Motor neuron (in vitro differentiated cells): ENCODE measurements at regions not wholly inside any gene's neighbourhood (a gene's known extent, or its start where the extent isn't known, plus 50 kb on each side); places are given as distances from the start of the nearest gene placed in this dataset.

Source experiments
- ATAC-seq, 8 experiments: fragments of 200-7000 bp; cut with Tn5 transposase; replicated peaks in 6 of 8; 2 replicates each; pipeline ENCODE4 v1.8.0; 2021; ENCODE audit warnings: mild to moderate bottlenecking in 8 of 8, moderate library complexity in 8 of 8
- H3K27ac ChIP-seq, 2 donors: fragments of 250-450 bp; sonication (Bioruptor Pico); 2 replicates each; pipeline ENCODE4 v1.9.0; 2021; ENCODE audit warnings: antibody characterized with exemption in 2 of 2, mild to moderate bottlenecking in 2 of 2, moderate library complexity in 1 of 2
- H3K4me1 ChIP-seq, 2 donors: fragments of 250-450 bp; sonication (Bioruptor Pico); replicated peaks in 1 of 2; 2 replicates each; pipeline ENCODE4 v1.6.1; 2021; ENCODE audit warnings: antibody characterized with exemption in 2 of 2, mild to moderate bottlenecking in 2 of 2, moderate library complexity in 1 of 2
- H3K4me3 ChIP-seq, 5 donors: fragments of 250-450 bp; sonication (Bioruptor Pico); 2 replicates each; pipeline ENCODE4 v1.9.0; 2021; ENCODE audit warnings: antibody characterized with exemption in 5 of 5, mild to moderate bottlenecking in 5 of 5, moderate library complexity in 4 of 5
- WGBS, 10 experiments: fragments of 450-650 bp; shearing (Covaris generic); methylation state at CpG; one replicate each; pipeline ENCODE4 v1.0.0; 2022; 5-methylcytosine and 5-hydroxymethylcytosine counted together
- in situ Hi-C, 9 experiments: fragments of 400-800 bp; cut with MboI; loops; one replicate each; pipeline ENCODE4 v1.15.0; 2021; ENCODE audit warnings: low sequenced_read_pairs in 9 of 9, low pct_unique_long_range_greater_than_20kb in 2 of 9; ENCODE audit not compliant: unreplicated experiment in 9 of 9

DNA sequence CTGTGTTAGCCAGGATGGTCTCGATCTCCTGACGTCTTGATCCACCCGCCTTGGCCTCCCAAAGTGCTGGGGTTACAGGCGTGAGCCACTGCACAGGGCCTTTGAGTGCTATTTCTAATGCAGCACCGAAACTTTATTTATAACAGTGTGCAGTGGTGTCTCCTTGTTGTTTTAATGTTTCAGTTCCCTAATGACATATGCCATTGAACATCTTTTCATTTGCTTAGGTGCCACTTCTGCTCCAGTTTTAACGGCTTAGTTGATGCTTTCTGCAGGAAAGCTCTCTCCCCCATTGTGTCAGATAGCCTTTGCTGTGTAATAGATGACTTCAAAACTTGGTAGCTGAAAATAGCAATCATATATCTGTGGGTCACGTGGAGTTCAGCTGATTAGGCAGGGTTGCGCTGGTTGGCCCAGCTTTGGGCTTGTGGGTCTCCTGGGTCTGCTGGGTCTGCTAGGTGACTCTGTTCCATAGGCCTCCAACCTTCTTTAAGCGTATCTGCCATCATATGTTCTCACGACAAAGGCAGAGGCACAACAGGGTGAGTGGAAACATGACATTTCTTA is 76.4 kb upstream of the SHISA3 start:
- Histone ChIP-seq H3K27ac (no peak overlapping the region), H3K4me1 (no peaks in the 10 kb centered on the region), H3K4me3 (no peak overlapping the region)
- 0 to 93% (median 50%) methylated on average over 1 to 6 of the region's 10 CpGs; no CpG with 5 or more reads in 1 of the 10 experiments for WGBS, 10 experiments
- in situ Hi-C loops, result no loop called here
- ATAC-seq, result no peak

DNA sequence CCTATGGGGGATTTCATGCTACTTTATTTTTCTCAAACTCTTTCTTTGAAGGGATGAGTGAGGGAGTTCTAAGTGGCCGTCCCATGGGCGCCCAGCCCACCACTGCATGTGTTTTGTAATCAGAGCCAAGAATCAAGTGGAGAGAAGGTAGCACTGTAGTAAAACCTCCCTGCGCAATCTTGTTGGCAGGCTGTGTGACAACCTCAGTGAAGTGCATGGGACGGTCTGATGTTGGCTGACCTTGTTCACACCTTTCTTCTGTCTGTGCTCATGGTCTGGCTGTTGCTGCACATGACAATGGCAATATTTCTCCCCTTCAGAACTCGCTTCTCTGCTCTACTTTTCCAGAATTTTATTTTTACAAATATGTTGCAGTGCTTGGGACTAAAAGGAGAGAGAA is 71.2 kb upstream of the SHISA3 start:
- Histone ChIP-seq H3K4me1 (no peaks in the 10 kb centered on the region), H3K27ac (no peak overlapping the region), H3K4me3 (no peak overlapping the region)
- in situ Hi-C loops, result no loop called here
- 19 to 100% (median 95%) methylated on average over 1 to 5 of the region's 5 CpGs; no CpG with 5 or more reads in 1 of the 10 experiments for WGBS, 10 experiments
- ATAC-seq, result no peak

DNA sequence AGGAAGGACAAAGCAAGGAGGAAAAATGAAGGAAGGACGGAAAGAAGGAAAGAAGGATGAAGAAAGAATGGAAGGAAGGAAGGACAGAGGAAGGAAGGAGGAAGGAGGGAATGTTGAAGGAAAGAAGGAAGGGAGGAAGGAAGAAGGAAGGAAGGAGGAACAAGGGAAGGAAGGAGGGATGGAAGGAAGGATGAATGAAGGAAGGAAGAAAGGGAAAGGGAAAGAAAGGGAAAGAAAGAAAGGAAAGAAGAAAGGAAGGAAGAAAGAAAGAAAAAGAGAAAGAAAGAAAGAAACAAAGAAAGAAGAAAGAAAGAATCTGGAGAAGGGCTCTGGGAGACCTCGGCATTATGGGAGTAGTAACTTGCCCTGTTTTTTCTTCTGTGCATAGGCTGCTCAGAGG is 70.8 kb upstream of the SHISA3 start:
- Histone ChIP-seq H3K4me1 (no peaks in the 10 kb centered on the region), H3K27ac (no peak overlapping the region), H3K4me3 (no peak overlapping the region)
- in situ Hi-C loops, result no loop called here
- WGBS, 10 experiments, result 38 to 100% (median 81%) methylated on average over 1 to 2 of the region's 2 CpGs
- ATAC-seq, result no peak

DNA sequence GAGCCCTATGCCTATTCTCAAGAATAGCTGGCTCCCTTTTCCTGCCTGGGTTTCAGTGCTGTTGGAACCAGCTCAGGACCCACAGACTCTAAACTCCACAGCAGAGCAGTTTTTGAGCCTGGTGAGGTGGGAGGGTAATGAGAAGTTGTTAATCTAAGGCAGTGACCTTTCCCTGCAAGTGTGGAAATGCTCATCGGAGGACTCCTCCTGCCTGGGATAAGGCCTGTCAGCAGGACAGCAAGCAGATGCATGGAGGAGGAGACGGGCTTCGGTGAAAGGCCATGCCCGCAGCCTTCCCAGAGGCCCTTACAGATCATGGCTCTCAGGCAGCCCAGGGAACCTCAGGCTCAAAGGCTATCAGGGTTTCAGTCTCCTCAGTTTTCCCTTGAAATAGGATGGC is 70.0 kb upstream of the SHISA3 start:
- no peak overlapping the region for H3K4me3 ChIP-seq
- ATAC-seq, result no peak
- in situ Hi-C loops, result no loop called here

DNA sequence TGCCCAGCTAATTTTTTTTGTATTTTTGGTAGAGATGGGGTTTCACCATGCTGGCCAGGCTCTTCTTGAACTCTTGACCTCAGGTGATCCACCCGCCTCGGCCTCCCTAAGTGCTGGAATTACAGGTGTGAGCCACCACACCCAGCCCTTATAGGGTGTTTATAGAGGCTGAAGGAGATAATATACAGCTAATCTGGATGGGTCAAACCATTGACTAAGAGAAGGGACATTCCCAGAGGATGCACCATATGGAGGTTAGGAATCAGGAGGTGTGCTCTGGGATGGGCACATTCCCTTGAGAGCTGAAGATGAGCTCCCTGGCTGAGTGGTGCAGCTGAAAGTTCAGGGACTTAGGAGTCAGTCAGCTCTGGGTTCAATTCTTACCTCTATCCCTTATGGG is 68.3 kb upstream of the SHISA3 start:
- in situ Hi-C loops, result no loop called here
- Histone ChIP-seq H3K27ac (no peak overlapping the region), H3K4me1 (no peaks in the 10 kb centered on the region), H3K4me3 (no peak overlapping the region)
- 62 to 100% (median 94%) methylated on average over 1 to 2 of the region's 2 CpGs; no CpG with 5 or more reads in 5 of the 10 experiments for WGBS, 10 experiments
- ATAC-seq, result no peak

More for the DNA sequence above, 70.0 kb upstream of the SHISA3 start:
- H3K4me1 ChIP-seq, result no peaks in the 10 kb centered on the region
- WGBS, 10 experiments, result 0 to 61% (median 35%) methylated on average over 1 to 4 of the region's 4 CpGs; no CpG with 5 or more reads in 6 of the 10 experiments
- H3K27ac ChIP-seq, result no peak overlapping the region

DNA sequence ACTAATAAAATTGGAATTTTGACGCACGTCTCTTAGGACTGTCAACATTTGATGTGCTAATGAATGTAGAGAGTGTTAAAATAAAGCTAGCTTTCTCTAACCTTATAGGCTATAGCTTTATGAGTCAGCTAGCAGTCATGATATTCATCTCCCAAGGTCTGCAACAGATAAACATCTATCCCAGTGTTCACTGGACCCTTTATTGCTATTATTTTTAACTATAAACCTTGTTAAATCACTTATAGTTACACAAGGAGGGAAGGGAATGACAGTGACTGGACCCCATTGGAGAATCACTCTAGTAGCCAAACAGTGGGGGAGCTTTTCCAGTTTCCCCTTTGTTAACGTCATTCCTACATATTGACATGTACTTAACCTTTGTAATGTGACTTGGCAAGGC is 67.9 kb upstream of the SHISA3 start:
- 0 to 67% (median 52%) methylated on average over 1 to 3 of the region's 3 CpGs; no CpG with 5 or more reads in 4 of the 10 experiments for WGBS, 10 experiments
- in situ Hi-C loops, result no loop called here
- Histone ChIP-seq H3K4me1 (no peaks in the 10 kb centered on the region), H3K27ac (no peak overlapping the region), H3K4me3 (no peak overlapping the region)
- ATAC-seq, result no peak

DNA sequence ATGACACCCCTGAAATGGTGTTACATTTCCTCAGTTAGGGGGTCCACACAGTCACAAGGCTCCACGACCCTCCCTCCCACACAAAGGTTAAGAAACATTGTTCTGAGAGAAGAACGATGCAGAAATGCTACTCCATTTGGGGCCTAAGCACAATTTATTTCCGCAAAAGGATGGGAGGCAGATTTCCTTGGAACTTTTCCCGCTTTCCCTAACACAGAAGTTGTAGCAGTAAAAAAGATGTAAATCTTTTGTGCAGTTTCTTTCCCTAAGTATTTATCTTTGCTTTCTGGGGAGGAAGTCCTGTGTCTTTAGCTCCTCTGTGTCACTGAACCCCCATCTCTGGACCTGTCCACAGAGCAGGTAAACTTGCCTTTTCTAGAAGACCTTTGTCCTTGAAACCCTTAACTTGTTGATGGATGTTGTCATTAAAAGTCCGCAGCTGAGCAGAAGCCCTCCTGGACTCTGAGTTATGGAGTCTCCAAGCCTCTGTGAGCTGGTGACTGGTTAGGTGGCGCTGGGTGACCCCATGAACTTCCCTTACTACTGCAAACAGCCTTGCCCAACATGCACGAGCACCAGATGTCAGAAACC is 67.2 kb upstream of the SHISA3 start:
- Histone ChIP-seq H3K27ac (no peak overlapping the region), H3K4me1 (no peaks in the 10 kb centered on the region), H3K4me3 (no peak overlapping the region)
- in situ Hi-C loops, result no loop called here
- 39 to 100% (median 67%) methylated on average over 2 to 6 of the region's 7 CpGs for WGBS, 10 experiments
- ATAC-seq, result no peak

DNA sequence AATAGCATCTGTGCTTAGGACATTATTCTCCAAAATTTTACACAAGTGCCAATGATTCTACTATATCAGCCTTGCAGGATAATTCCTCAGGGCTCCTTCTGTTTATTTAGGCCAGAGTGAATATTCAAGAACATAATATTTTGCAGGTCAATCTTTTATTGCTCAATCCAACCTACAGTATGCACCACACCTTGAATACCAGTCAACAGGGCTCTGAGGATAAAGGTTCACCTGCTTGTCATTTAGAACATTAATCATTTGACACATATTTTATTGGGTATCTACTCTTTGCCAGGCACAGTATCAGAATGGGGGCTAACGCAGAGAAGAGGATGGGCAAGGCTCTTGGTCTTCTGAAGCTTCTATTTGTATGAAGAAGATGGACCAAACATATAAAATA is 66.2 kb upstream of the SHISA3 start:
- in situ Hi-C loops, result no loop called here
- H3K27ac ChIP-seq, result no peak overlapping the region
- H3K4me3 ChIP-seq, result no peak overlapping the region
- ATAC-seq, result no peak
- WGBS, 10 experiments, result 8 to 100% (median 84%) methylated on average over 1 of the region's 1 CpG; no CpG with 5 or more reads in 2 of the 10 experiments
- H3K4me1 ChIP-seq, result no peaks in the 10 kb centered on the region

DNA sequence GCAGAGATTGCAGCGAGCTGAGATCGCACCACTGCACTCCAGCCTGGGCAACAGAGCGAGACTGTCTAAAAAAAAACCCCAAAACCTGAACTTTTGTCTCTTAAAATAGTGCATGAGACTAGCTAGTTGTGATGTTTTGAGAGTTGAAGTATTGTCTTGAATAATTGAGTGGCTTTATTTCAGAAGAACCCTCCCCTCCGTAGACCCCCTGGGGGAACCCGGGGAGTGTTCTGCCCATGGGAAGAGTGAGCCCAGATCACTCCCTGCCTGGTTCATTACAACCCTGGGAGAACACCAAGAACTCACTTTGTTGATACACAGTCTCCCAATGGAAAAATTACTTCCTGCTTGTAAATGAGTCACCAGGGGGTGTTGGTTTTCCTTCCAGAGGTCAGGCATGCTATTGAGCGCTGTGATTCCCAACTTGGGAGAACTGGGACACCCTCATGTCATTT is 65.3 kb upstream of the SHISA3 start:
- H3K4me1 ChIP-seq, result no peaks in the 10 kb centered on the region
- no peak overlapping the region for H3K4me3 ChIP-seq
- in situ Hi-C loops, result no loop called here
- 57 to 100% (median 80%) methylated on average over 1 to 4 of the region's 6 CpGs; no CpG with 5 or more reads in 1 of the 10 experiments for WGBS, 10 experiments
- ATAC-seq, result peak in 1 of 8 experiments; percentile 50
- H3K27ac ChIP-seq, result no peak overlapping the region

DNA sequence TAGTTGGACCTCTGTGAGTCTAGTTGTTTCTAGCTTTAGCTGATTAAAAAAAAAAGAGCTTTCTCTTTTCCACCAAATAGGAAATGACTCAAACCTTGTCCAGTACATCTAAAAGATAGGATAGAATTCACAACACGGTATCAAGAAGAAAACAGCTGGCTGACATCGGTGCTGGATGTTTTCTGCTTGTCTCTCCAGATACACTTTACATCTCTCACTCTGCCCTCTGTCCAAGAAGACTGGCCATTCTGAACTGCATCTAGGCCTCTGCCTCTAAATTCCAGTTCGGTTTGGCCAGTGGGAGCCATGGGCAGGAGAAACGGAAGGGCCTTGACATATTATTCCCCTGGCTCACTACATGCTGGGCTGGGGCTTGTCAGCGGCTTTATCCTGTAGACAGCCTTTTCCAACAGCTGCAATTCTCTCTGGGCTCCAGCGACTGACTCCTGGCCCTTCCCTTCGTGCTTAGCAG is 57.3 kb upstream of the SHISA3 start:
- Histone ChIP-seq H3K27ac (peak overlapping the region in 1 of 2 donors; percentile 33), H3K4me3 (no peak overlapping the region), H3K4me1 (no peaks in the 10 kb centered on the region)
- in situ Hi-C loops, result no loop called here
- ATAC-seq, result peak in 6 of 8 experiments; percentile 38 to 98 (median 57)
- 0 to 64% (median 31%) methylated on average over 1 to 5 of the region's 7 CpGs; no CpG with 5 or more reads in 2 of the 10 experiments for WGBS, 10 experiments

DNA sequence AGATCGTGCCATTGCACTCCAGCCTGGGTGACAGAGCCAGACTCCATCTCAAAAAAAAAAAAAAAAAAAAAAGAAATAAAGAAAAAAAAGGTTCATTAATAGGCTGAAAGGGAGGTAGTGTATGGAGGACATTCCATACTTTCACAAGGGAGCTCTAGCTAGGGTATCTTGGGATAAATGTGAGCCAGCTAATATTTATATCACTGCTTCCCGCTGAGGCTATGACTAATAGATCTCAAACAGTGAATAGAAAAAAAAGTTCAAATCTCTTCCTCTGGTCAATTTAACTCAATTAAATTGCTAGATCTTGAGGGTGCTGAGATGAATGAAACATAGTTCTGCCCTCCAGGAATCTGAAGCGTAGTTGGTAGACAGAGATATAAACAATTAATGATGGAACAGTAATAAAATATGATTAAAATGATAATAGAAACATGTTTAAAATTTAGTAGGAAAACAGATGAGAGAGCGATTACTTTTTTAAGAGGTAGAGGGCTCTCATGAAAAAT is 55.7 kb upstream of the SHISA3 start:
- ATAC-seq, result no peak
- WGBS, 10 experiments, result 54 to 100% (median 90%) methylated on average over 2 to 3 of the region's 4 CpGs; no CpG with 5 or more reads in 1 of the 10 experiments

DNA sequence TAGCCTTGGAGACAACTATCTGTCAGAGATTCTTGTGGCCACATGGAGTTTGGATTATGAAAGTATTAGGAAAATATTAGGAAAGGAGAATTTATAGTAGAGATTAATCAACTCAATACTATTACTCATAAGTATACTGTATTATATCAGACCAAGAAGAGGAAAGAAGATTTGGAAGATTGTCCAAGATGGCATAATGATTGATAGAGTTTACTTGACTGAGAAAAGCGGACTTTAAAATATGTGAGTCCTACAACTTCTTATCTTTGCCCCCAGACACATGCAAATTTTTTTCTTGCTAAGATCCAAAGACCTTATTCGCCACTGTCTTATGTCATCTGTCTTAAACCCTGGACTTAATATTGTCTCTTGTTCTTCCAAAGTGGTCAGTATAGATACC is 54.8 kb upstream of the SHISA3 start:
- Histone ChIP-seq H3K4me3 (no peak overlapping the region), H3K4me1 (no peaks in the 10 kb centered on the region), H3K27ac (no peak overlapping the region)
- in situ Hi-C loops, result no loop called here
- ATAC-seq, result no peak
- WGBS, 10 experiments, result 20 to 100% (median 92%) methylated on average over 1 to 2 of the region's 2 CpGs; no CpG with 5 or more reads in 1 of the 10 experiments

More for the DNA sequence above, 55.7 kb upstream of the SHISA3 start:
- no peak overlapping the region for H3K27ac ChIP-seq
- H3K4me1 ChIP-seq, result no peaks in the 10 kb centered on the region
- in situ Hi-C loops, result no loop called here
- no peak overlapping the region for H3K4me3 ChIP-seq

DNA sequence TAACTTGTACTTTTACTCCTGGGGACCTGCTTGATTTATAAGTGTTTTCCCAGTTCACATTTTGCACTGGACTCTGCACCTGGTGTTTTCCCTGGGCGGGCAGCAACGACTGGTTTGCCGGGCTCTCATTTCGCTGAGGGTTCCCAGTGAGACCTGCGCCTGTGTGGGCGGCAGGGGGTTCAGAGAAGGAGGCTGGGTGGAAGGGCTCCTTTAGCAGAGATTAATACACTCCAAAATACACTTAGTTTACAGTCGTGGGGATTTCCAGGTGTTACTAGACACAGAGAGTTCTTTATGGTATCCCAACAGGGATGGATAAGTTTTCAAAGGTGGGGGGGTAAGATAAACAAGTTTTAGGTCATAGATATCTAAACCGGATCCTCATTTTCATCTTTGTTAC is 53.0 kb upstream of the SHISA3 start:
- no peak for ATAC-seq
- in situ Hi-C loops, result no loop called here
- 0 to 100% (median 72%) methylated on average over 1 to 8 of the region's 8 CpGs; no CpG with 5 or more reads in 2 of the 10 experiments for WGBS, 10 experiments
- Histone ChIP-seq H3K4me3 (no peak overlapping the region), H3K27ac (no peak overlapping the region), H3K4me1 (no peaks in the 10 kb centered on the region)
